Gastrocnemius medialis (tissue), 4 donors: ENCODE measurements at regions not wholly inside any gene's neighbourhood (a gene's known extent, or its start where the extent isn't known, plus 50 kb on each side); places are given as distances from the start of the nearest gene placed in this dataset.

Experiments used
- ATAC-seq, 2 donors: fragments of 150-250 bp; one replicate each; pipeline ENCODE4 v1.9.1; 2016
- DNase-seq, 2 donors: peaks; one replicate each; pipeline ENCODE4 v3.0.0-alpha.2; 2019
- H3K27ac ChIP-seq, 4 donors: fragments of 200-600 bp; sonication (generic); 1 replicate in 1 of 4; 2 replicates in 3 of 4; pipeline ENCODE4 v1.5.1; 2016 to 2018; ENCODE audit warnings: mild to moderate bottlenecking in 2 of 4, moderate library complexity in 1 of 4
- H3K27me3 ChIP-seq, 3 donors: fragments of 200-600 bp; sonication (generic) in 2 of 3; 1 replicate in 1 of 3; 2 replicates in 2 of 3; pipeline versions ENCODE4 v1.5.1 to v1.6.0; 2016 to 2019; ENCODE audit warnings: mild to moderate bottlenecking in 1 of 3, moderate library complexity in 1 of 3
- H3K36me3 ChIP-seq, 2 donors: fragments of 200-600 bp; sonication (generic) in 1 of 2; one replicate each; pipeline ENCODE4 v1.5.1; 2017 to 2018
- H3K4me1 ChIP-seq, 2 donors: fragments of 200-600 bp; sonication (generic) in 1 of 2; one replicate each; pipeline ENCODE4 v1.5.1; 2016 to 2017; ENCODE audit warnings: mild to moderate bottlenecking in 2 of 2
- H3K4me3 ChIP-seq, 4 donors: fragments of 200-600 bp; sonication (generic) in 3 of 4; 1 replicate in 1 of 4; 2 replicates in 3 of 4; pipeline ENCODE4 v1.5.1; 2016 to 2019; ENCODE audit warnings: mild to moderate bottlenecking in 2 of 4
- H3K9me3 ChIP-seq, 3 donors: fragments of 200-600 bp; sonication (generic) in 2 of 3; 1 replicate in 1 of 3; 2 replicates in 2 of 3; pipeline ENCODE4 v1.5.1; 2016 to 2019
- POLR2A ChIP-seq, 2 donors: fragments of 450-650 bp; IDR thresholded peaks; one replicate each; pipeline ENCODE4 v1.6.1; 2017; ENCODE audit warnings: antibody characterized with exemption in 2 of 2, mild to moderate bottlenecking in 2 of 2, moderate library complexity in 2 of 2
- in situ Hi-C, 4 donors: fragments of 200-750 bp; cut with MboI; loops; one replicate each; pipeline versions ENCODE4 v1.15.0 to v1.8.0; 2017; ENCODE audit warnings: low sequenced_read_pairs in 4 of 4
- intact Hi-C: fragments of 100-400 bp; cut with DNase I; formaldehyde crosslinking; loops from one replicate; pipeline ENCODE4 v1.15.1; 2023; ENCODE audit warnings: low total_unique reads
- TF ChIP-seq, protein P1 (sequence below), 5 experiments: fragments of 450-650 bp in 3 of 5; fragments of 200-600 bp in 2 of 5; sonication (generic) in 2 of 5; IDR thresholded peaks in 4 of 5; conservative IDR thresholded peaks in 1 of 5; 1 replicate in 4 of 5; 2 replicates in 1 of 5; pipeline ENCODE4 v1.5.1; 2016 to 2019; ENCODE audit warnings: antibody characterized with exemption in 5 of 5, mild to moderate bottlenecking in 3 of 5, moderate library complexity in 3 of 5

DNA sequence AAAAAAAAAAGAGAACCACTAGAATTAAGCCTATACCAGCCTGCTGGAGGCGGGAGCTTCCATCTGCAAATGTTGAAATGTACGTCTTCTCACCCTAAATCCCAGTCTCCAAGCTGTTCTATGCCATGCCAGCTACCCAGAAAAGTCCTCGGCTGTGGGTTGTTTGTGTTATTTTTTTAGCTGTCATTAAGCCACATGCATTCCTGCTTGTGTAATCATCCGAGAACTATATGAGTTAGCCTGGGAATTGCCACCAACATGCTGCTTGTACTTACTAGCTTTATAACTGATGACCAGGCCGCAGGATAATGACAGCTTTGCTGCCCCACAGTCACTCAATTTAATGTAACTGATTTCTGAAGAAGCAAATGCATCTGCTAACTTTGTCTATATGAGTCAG is 313.9 kb upstream of the SALL1 start:
- intact Hi-C loops (no loop called here), in situ Hi-C loops (no loop called here)
- H3K4me1 ChIP-seq = no peaks in the 10 kb centered on the region
- no peak overlapping the region for H3K27ac ChIP-seq
- DNase-seq (no peak), ATAC-seq (no peak)
- TF ChIP-seq POLR2A (IDR thresholded peaks at IDR 0.05) = no peak
- TF ChIP-seq, protein P1, sequence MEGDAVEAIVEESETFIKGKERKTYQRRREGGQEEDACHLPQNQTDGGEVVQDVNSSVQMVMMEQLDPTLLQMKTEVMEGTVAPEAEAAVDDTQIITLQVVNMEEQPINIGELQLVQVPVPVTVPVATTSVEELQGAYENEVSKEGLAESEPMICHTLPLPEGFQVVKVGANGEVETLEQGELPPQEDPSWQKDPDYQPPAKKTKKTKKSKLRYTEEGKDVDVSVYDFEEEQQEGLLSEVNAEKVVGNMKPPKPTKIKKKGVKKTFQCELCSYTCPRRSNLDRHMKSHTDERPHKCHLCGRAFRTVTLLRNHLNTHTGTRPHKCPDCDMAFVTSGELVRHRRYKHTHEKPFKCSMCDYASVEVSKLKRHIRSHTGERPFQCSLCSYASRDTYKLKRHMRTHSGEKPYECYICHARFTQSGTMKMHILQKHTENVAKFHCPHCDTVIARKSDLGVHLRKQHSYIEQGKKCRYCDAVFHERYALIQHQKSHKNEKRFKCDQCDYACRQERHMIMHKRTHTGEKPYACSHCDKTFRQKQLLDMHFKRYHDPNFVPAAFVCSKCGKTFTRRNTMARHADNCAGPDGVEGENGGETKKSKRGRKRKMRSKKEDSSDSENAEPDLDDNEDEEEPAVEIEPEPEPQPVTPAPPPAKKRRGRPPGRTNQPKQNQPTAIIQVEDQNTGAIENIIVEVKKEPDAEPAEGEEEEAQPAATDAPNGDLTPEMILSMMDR (IDR thresholded peaks at IDR 0.05 in 4 of 5, conservative IDR thresholded peaks at IDR 0.05 in 1 of 5) = no peak
- H3K4me3 ChIP-seq = no peak overlapping the region
- H3K9me3 ChIP-seq = no peaks in the 10 kb centered on the region
- H3K36me3 ChIP-seq = no peaks in the 10 kb centered on the region
- no peaks in the 10 kb centered on the region for H3K27me3 ChIP-seq

DNA sequence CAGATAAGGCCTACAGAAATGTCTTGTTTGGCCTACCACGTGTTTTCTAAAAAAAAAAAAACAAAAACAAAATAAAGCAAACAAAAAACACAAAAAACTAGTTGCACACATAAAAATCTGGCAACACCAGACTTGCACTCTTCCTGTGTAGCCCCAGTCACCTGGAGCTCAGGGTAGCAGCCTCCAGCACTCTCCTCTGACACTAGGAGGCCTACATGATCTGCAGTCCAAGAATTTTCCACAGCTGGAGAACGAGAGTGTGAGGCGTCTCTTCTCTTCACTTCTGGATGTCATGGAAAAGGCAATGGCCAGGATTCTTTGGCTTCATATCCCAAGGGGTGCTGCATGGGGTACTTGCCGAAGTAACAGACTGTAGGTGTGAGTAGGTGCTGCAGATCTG is 310.2 kb upstream of the SALL1 start:
- intact Hi-C loops = no loop called here
- H3K4me3 ChIP-seq = no peak overlapping the region
- no peaks in the 10 kb centered on the region for H3K9me3 ChIP-seq
- ATAC-seq = no peak
- H3K27me3 ChIP-seq = no peaks in the 10 kb centered on the region
- DNase-seq = no peak
- no peaks in the 10 kb centered on the region for H3K4me1 ChIP-seq
- no peak overlapping the region for H3K27ac ChIP-seq
- in situ Hi-C loops = no loop called here
- TF ChIP-seq, protein P1 (IDR thresholded peaks at IDR 0.05 in 4 of 5, conservative IDR thresholded peaks at IDR 0.05 in 1 of 5) = no peak
- no peak for TF ChIP-seq POLR2A (IDR thresholded peaks at IDR 0.05)
- H3K36me3 ChIP-seq = no peaks in the 10 kb centered on the region

DNA sequence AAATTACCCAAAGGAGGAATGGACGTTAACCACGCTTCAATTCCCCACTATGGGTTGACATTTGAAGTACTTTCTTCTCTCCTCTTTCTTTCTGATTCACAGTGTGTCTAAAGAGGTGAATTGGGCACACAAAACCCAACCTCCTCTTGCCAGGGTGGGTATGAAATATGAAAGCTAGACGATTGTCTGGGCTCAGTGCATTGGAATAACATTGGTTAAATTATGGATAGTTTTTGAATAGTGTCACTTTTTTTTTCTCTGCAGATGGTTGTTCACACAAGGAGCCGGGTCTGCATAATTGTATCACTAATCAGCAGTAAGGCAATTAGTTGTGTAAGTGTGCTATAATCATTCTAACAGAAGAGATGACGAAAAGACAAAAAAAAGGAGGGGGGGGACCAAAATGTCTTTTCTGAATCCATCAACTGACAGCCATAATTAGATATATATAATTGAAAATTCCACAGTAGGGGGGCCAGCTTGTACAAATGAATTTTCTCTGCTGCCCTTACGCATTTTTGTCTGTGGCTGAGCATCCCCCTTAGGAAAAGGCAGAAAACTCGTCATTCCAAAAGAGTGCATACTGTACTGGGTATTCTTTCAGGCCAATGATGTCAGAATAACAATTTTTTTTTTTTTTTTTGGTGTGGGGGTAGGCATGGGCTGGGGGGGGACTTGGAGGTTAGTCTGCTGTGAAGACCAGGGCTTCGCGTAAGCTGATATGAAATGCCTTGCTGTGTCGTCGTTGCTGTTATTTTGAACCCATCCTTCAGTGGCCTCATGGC is 307.5 kb upstream of the SALL1 start:
- no peaks in the 10 kb centered on the region for H3K4me1 ChIP-seq
- H3K9me3 ChIP-seq = no peaks in the 10 kb centered on the region
- intact Hi-C loops = no loop called here
- no peaks in the 10 kb centered on the region for H3K36me3 ChIP-seq
- no peak for ATAC-seq
- no peaks in the 10 kb centered on the region for H3K27me3 ChIP-seq
- no peak for TF ChIP-seq POLR2A (IDR thresholded peaks at IDR 0.05)
- TF ChIP-seq, protein P1 (IDR thresholded peaks at IDR 0.05 in 4 of 5, conservative IDR thresholded peaks at IDR 0.05 in 1 of 5) = no peak
- DNase-seq = no peak
- in situ Hi-C loops = no loop called here
- no peak overlapping the region for H3K27ac ChIP-seq
- H3K4me3 ChIP-seq = no peak overlapping the region

DNA sequence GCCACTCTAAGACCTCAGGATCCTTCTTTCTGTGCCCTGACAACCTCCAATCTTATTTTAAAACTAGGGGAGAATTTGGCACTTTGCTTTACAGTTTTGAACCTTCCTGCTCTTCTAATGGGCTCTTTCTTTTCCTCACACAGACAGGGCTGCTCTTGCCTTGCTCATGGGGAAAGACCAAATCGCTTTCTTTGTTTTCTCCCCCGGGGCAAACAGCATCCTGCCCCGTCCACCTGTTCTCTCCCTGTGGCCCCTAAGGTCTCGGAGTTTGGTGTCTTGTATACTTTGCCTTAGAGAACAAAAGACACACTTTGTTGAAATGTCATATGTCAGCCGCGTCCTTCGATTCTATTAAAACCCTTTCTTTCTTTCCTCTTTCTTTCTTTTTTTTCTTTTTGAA is 306.7 kb upstream of the SALL1 start:
- in situ Hi-C loops = no loop called here

More for the DNA sequence above, 306.7 kb upstream of the SALL1 start:
- no peaks in the 10 kb centered on the region for H3K9me3 ChIP-seq
- intact Hi-C loops = no loop called here
- no peak overlapping the region for H3K4me3 ChIP-seq
- H3K27ac ChIP-seq = no peak overlapping the region
- H3K36me3 ChIP-seq = no peaks in the 10 kb centered on the region
- ATAC-seq (no peak), DNase-seq (no peak)
- no peak for TF ChIP-seq POLR2A (IDR thresholded peaks at IDR 0.05)
- TF ChIP-seq, protein P1 (IDR thresholded peaks at IDR 0.05 in 4 of 5, conservative IDR thresholded peaks at IDR 0.05 in 1 of 5) = no peak
- H3K27me3 ChIP-seq = no peaks in the 10 kb centered on the region
- no peaks in the 10 kb centered on the region for H3K4me1 ChIP-seq
